DND-41 (cell line): ENCODE measurements at regions not wholly inside any gene's neighbourhood (a gene's known extent, or its start where the extent isn't known, plus 50 kb on each side); places are given as distances from the start of the nearest gene placed in this dataset.
"Not testable (repeated sequence)": the region's sequence is repeated elsewhere in the genome, so short reads cannot be mapped to it uniquely, and the experiment has no call there.

Source experiments
- ATAC-seq: fragments of 200-7000 bp; cut with Tn5 transposase; 3 replicates; pipeline ENCODE4 v1.9.1; 2021; ENCODE audit warnings: low read depth; ENCODE audit not compliant: insufficient read depth
- DNase-seq: peaks from one replicate; pipeline ENCODE4 v3.0.0-alpha.2; 2020
- H2AFZ ChIP-seq: 2 replicates; pipeline ENCODE4 v1.6.0; 2012; ENCODE audit warnings: low read depth, low read length
- H3K27ac ChIP-seq: 2 replicates; pipeline ENCODE4 v1.5.1; 2012; ENCODE audit warnings: low read length, inconsistent platforms
- H3K27me3 ChIP-seq: fragments of 200-600 bp; sonication (generic); 2 replicates; pipeline ENCODE4 v1.6.0; 2012; ENCODE audit warnings: low read length, mild to moderate bottlenecking, inconsistent platforms; ENCODE audit not compliant: insufficient read depth, poor library complexity
- H3K36me3 ChIP-seq: 2 replicates; pipeline ENCODE4 v1.5.1; 2012; ENCODE audit warnings: low read length, inconsistent platforms; ENCODE audit not compliant: insufficient read depth
- H3K4me1 ChIP-seq: 2 replicates; pipeline ENCODE4 v1.5.1; 2012; ENCODE audit warnings: mild to moderate bottlenecking, low read length; ENCODE audit not compliant: insufficient read depth
- H3K4me2 ChIP-seq: 2 replicates; pipeline ENCODE4 v1.6.0; 2012; ENCODE audit warnings: mild to moderate bottlenecking, moderate library complexity, low read length, inconsistent platforms; ENCODE audit not compliant: insufficient read depth
- H3K4me3 ChIP-seq, 2 experiments: fragments of 200-600 bp in 1 of 2; shearing (Covaris generic) in 1 of 2; 2 replicates each; pipeline ENCODE4 v1.5.1; 2012 to 2016; ENCODE audit warnings: inconsistent platforms in 2 of 2, low read length in 2 of 2, mild to moderate bottlenecking in 2 of 2, low read depth in 1 of 2, moderate library complexity in 1 of 2
- H3K79me2 ChIP-seq: 2 replicates; pipeline ENCODE4 v1.6.0; 2012; ENCODE audit warnings: low read length, inconsistent platforms; ENCODE audit not compliant: insufficient read depth
- H3K9ac ChIP-seq: 2 replicates; pipeline ENCODE4 v1.6.0; 2012; ENCODE audit warnings: low read depth, mild to moderate bottlenecking, inconsistent platforms, low read length, moderate library complexity
- H3K9me3 ChIP-seq: 2 replicates; pipeline ENCODE4 v1.5.1; 2012; ENCODE audit warnings: low read length, moderate library complexity, mild to moderate bottlenecking, inconsistent platforms; ENCODE audit not compliant: insufficient read depth, severe bottlenecking
- H4K20me1 ChIP-seq: 2 replicates; pipeline ENCODE4 v1.6.0; 2012; ENCODE audit warnings: low read length; ENCODE audit not compliant: insufficient read depth
- CTCF ChIP-seq: IDR thresholded peaks from 2 replicates; pipeline ENCODE4 v1.5.1; 2012; ENCODE audit warnings: borderline replicate concordance, low read length, moderate library complexity, mild to moderate bottlenecking; ENCODE audit not compliant: poor library complexity, severe bottlenecking; ENCODE audit errors: extremely low read depth
- EZH2 ChIP-seq: IDR thresholded peaks from 3 replicates; pipeline ENCODE4 v1.6.1; 2012; ENCODE audit warnings: borderline replicate concordance, low read depth, mild to moderate bottlenecking, moderate library complexity, low read length, inconsistent platforms; ENCODE audit not compliant: severe bottlenecking

DNA sequence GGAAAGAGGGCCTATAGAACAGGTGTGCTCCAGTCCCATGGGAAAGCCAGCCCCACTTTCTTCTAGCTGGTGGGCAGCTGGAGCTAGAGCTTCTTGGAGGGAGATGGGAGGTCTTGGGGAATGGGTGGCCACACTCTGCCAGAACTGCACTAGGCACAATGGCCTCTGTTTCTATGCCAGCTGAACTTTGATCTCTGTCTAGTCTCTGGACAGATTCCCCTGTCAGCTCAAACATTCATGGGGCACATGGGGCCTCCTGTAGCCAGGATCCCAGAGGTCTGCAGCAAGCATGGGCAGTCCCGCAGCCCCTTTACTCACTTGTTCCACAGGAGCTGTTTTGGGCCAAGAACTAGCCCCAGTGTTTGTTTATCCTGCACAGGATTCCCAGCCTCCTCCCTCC lies 591.3 kb upstream of the HS3ST5 start:
- Histone ChIP-seq H4K20me1 (no peaks in the 10 kb centered on the region), H3K9ac (no peak overlapping the region), H2AFZ (no peak overlapping the region), H3K4me2 (no peak overlapping the region), H3K27me3 (no peaks in the 10 kb centered on the region), H3K36me3 (no peaks in the 10 kb centered on the region), H3K27ac (no peak overlapping the region), H3K9me3 (no peaks in the 10 kb centered on the region), H3K79me2 (no peaks in the 10 kb centered on the region), H3K4me3 (no peak overlapping the region), H3K4me1 (no peaks in the 10 kb centered on the region)
- ATAC-seq (no peak), DNase-seq (no peak)
- no peak for TF ChIP-seq CTCF
- TF ChIP-seq EZH2 = no peak

GRCh38 chr6:114928731-114929130 lies 585.9 kb upstream of the HS3ST5 start:
- H3K27me3 ChIP-seq, H2AFZ ChIP-seq, H3K79me2 ChIP-seq, H3K9ac ChIP-seq, H3K4me2 ChIP-seq, H4K20me1 ChIP-seq, ATAC-seq, H3K4me1 ChIP-seq, DNase-seq, H3K36me3 ChIP-seq, H3K27ac ChIP-seq, H3K4me3 ChIP-seq, H3K9me3 ChIP-seq: not testable (repeated sequence)

DNA sequence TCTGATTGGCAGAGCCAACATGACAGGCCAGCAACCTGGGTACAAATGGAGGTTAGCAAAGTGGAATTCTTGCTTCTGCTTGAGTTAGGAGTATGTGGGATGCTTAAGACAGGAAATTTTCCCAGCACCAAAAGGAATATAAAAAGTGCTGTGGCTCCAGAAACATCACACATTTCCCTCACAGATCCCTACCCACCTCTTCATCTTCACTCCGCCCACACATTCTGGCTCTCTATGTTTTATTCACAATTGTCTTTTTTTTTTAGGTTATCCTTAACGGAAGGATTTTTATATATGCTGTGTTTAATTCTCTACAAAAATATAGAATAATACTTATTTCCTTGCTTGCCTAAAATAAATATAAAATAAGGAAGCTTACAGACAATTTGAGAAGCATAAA lies 563.3 kb upstream of the HS3ST5 start:
- Histone ChIP-seq H3K4me2 (no peak overlapping the region), H3K9ac (no peak overlapping the region), H3K4me1 (no peaks in the 10 kb centered on the region), H3K27me3 (no peaks in the 10 kb centered on the region), H3K9me3 (no peaks in the 10 kb centered on the region), H3K36me3 (no peaks in the 10 kb centered on the region), H2AFZ (no peak overlapping the region), H4K20me1 (no peaks in the 10 kb centered on the region), H3K79me2 (no peaks in the 10 kb centered on the region), H3K27ac (no peak overlapping the region), H3K4me3 (no peak overlapping the region)
- ATAC-seq (no peak), DNase-seq (no peak)
- TF ChIP-seq CTCF = no peak
- no peak for TF ChIP-seq EZH2

- Histone ChIP-seq H3K79me2 (no peaks in the 10 kb centered on the region), H3K9me3 (no peaks in the 10 kb centered on the region), H3K4me3 (no peak overlapping the region), H3K4me1 (no peaks in the 10 kb centered on the region), H2AFZ (no peak overlapping the region), H3K4me2 (no peak overlapping the region), H3K36me3 (no peaks in the 10 kb centered on the region), H3K27ac (no peak overlapping the region), H3K9ac (no peak overlapping the region), H4K20me1 (no peaks in the 10 kb centered on the region), H3K27me3 (no peaks in the 10 kb centered on the region)
- no peak for ATAC-seq
- no peak for DNase-seq
- TF ChIP-seq CTCF (no peak), EZH2 (no peak)
These were observed 554.7 kb upstream of the HS3ST5 start for GRCh38 chr6:114897536-114897935.
